Esophagus squamous epithelium (tissue), 5 donors: ENCODE measurements at regions not wholly inside any gene's neighbourhood (a gene's known extent, or its start where the extent isn't known, plus 50 kb on each side); places are given as distances from the start of the nearest gene placed in this dataset.

ENCODE experiments used
- DNase-seq: peaks from one replicate; lab custom pipeline; 2025; lab: John Stamatoyannopoulos, UW
- H3K27ac ChIP-seq, 4 donors: fragments of 200-600 bp; sonication (generic); one replicate each; pipeline ENCODE4 v1.5.1; 2016 to 2019; ENCODE audit warnings: mild to moderate bottlenecking in 1 of 4
- H3K27me3 ChIP-seq, 4 donors: fragments of 200-600 bp; sonication (generic); 1 replicate in 3 of 4; 2 replicates in 1 of 4; pipeline versions ENCODE4 v1.5.1 to v1.6.0; 2017 to 2021; ENCODE audit warnings: antibody characterized with exemption in 1 of 4
- H3K36me3 ChIP-seq, 3 donors: fragments of 200-600 bp; sonication (generic); one replicate each; pipeline ENCODE4 v1.5.1; 2016 to 2019
- H3K4me1 ChIP-seq, 3 donors: fragments of 200-600 bp; sonication (generic); one replicate each; pipeline ENCODE4 v1.5.1; 2017 to 2019
- H3K4me3 ChIP-seq, 4 donors: fragments of 200-600 bp; sonication (generic); 1 replicate in 3 of 4; 2 replicates in 1 of 4; pipeline ENCODE4 v1.5.1; 2016 to 2019; ENCODE audit warnings: mild to moderate bottlenecking in 2 of 4, moderate library complexity in 1 of 4
- H3K9me3 ChIP-seq, 3 donors: fragments of 200-600 bp; sonication (generic); one replicate each; pipeline ENCODE4 v1.5.1; 2016 to 2019
- CTCF ChIP-seq, 6 experiments: fragments of 450-650 bp in 4 of 6; fragments of 200-600 bp in 2 of 6; sonication (generic) in 2 of 6; IDR thresholded peaks; one replicate each; pipeline ENCODE4 v1.5.1; 2016 to 2019; ENCODE audit warnings: antibody characterized with exemption in 6 of 6, mild to moderate bottlenecking in 4 of 6, moderate library complexity in 4 of 6
- POLR2A ChIP-seq, 4 donors: fragments of 450-650 bp; IDR thresholded peaks; one replicate each; pipeline ENCODE4 v1.6.1; 2017; ENCODE audit warnings: antibody characterized with exemption in 4 of 4, mild to moderate bottlenecking in 4 of 4, moderate library complexity in 3 of 4
- WGBS, 2 donors: methylation state at CpG; one replicate each; pipeline ENCODE4 v1.1.5; 2018; 5-methylcytosine and 5-hydroxymethylcytosine counted together
- intact Hi-C: fragments of 100-400 bp; cut with DNase I; formaldehyde crosslinking; loops from one replicate; pipeline ENCODE4 v1.15.0; 2022
- donor health status: DM: yes; HTN: yes; CAD: no.

- H3K9me3 ChIP-seq, result peaks cover 0 to 3% (median 0%) of the 10 kb centered on the region in 3 donors
- TF ChIP-seq POLR2A (IDR thresholded peaks at IDR 0.05), result no peak
- TF ChIP-seq CTCF (IDR thresholded peaks at IDR 0.05), result no peak
- no peak overlapping the region for H3K4me3 ChIP-seq
- no peaks in the 10 kb centered on the region for H3K36me3 ChIP-seq
- no peak overlapping the region for H3K27ac ChIP-seq
- H3K4me1 ChIP-seq, result no peaks in the 10 kb centered on the region
- 35 to 46% methylated on average over 6 of the region's 6 CpGs for WGBS, 2 donors
- DNase-seq, result no peak
- intact Hi-C loops, result no loop called here
- H3K27me3 ChIP-seq, result no peaks in the 10 kb centered on the region
Observed at GRCh38 chr18:73007195-73007914, 139.6 kb upstream of the NETO1 start.

- intact Hi-C loops, result no loop called here
- H3K4me3 ChIP-seq, result no peak overlapping the region
- no peak for DNase-seq
- H3K27me3 ChIP-seq, result no peaks in the 10 kb centered on the region
- H3K27ac ChIP-seq, result no peak overlapping the region
- 42 to 51% methylated on average over 3 of the region's 3 CpGs for WGBS, 2 donors
- no peaks in the 10 kb centered on the region for H3K36me3 ChIP-seq
- H3K9me3 ChIP-seq, result no peaks in the 10 kb centered on the region
- no peaks in the 10 kb centered on the region for H3K4me1 ChIP-seq
- no peak for TF ChIP-seq CTCF (IDR thresholded peaks at IDR 0.05)
- no peak for TF ChIP-seq POLR2A (IDR thresholded peaks at IDR 0.05)
Observed at GRCh38 chr18:73006331-73006730, 138.5 kb upstream of the NETO1 start.

GRCh38 chr18:73004260-73004659 lies 136.5 kb upstream of the NETO1 start:
- intact Hi-C loops, result no loop called here
- TF ChIP-seq CTCF (IDR thresholded peaks at IDR 0.05) (no peak), POLR2A (IDR thresholded peaks at IDR 0.05) (no peak)
- H3K9me3 ChIP-seq, result peaks cover 0 to 5% (median 0%) of the 10 kb centered on the region in 3 donors
- no peaks in the 10 kb centered on the region for H3K4me1 ChIP-seq
- no peaks in the 10 kb centered on the region for H3K27me3 ChIP-seq
- H3K4me3 ChIP-seq, result no peak overlapping the region
- H3K27ac ChIP-seq, result no peak overlapping the region
- no peak for DNase-seq
- WGBS, 2 donors, result 80 to 88% methylated on average over 2 of the region's 2 CpGs
- no peaks in the 10 kb centered on the region for H3K36me3 ChIP-seq

- intact Hi-C loops, result no loop called here
- Histone ChIP-seq H3K9me3 (peaks cover 0 to 5% (median 0%) of the 10 kb centered on the region in 3 donors), H3K4me3 (no peak overlapping the region), H3K4me1 (no peaks in the 10 kb centered on the region), H3K27me3 (no peaks in the 10 kb centered on the region), H3K36me3 (no peaks in the 10 kb centered on the region), H3K27ac (no peak overlapping the region)
- no peak for DNase-seq
- TF ChIP-seq CTCF (IDR thresholded peaks at IDR 0.05) (no peak), POLR2A (IDR thresholded peaks at IDR 0.05) (no peak)
Observed at GRCh38 chr18:72999971-73000607, 132.3 kb upstream of the NETO1 start.

GRCh38 chr18:72995558-72995957 lies 127.8 kb upstream of the NETO1 start:
- H3K4me1 ChIP-seq, result no peaks in the 10 kb centered on the region
- H3K36me3 ChIP-seq, result no peaks in the 10 kb centered on the region
- no peak overlapping the region for H3K4me3 ChIP-seq
- intact Hi-C loops, result no loop called here
- peaks cover 0 to 5% (median 0%) of the 10 kb centered on the region in 3 donors for H3K9me3 ChIP-seq
- no peaks in the 10 kb centered on the region for H3K27me3 ChIP-seq
- H3K27ac ChIP-seq, result no peak overlapping the region
- 80 to 83% methylated on average over 6 of the region's 6 CpGs for WGBS, 2 donors
- DNase-seq, result no peak
- no peak for TF ChIP-seq POLR2A (IDR thresholded peaks at IDR 0.05)
